ENCODE measurements at regions not wholly inside any gene's neighbourhood (a gene's known extent, or its start where the extent isn't known, plus 50 kb on each side); places are given as distances from the start of the nearest gene placed in this dataset.

DNA sequence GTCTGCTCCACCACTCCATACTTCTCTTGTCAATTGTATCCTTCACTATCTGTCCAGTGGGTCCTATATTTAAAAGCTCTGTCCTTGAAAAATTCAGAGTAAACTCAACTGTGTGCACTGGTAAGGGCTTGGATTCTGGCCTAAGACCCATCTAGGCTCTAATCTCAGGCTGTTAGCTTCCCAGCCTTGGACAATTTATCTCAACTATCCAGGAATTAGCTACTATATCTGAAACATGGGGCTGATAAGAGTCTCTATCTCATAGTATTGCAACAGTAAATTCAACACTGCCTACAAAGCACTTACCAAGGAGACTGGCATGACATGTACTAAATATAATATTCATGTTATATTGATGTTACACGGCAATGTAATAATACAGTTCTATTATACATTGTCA, 303.4 kb downstream of the XPNPEP1 start:
- no peak for TF ChIP-seq TAF1 (conservative IDR thresholded peaks at IDR 0.05)
- TF ChIP-seq, protein P1, sequence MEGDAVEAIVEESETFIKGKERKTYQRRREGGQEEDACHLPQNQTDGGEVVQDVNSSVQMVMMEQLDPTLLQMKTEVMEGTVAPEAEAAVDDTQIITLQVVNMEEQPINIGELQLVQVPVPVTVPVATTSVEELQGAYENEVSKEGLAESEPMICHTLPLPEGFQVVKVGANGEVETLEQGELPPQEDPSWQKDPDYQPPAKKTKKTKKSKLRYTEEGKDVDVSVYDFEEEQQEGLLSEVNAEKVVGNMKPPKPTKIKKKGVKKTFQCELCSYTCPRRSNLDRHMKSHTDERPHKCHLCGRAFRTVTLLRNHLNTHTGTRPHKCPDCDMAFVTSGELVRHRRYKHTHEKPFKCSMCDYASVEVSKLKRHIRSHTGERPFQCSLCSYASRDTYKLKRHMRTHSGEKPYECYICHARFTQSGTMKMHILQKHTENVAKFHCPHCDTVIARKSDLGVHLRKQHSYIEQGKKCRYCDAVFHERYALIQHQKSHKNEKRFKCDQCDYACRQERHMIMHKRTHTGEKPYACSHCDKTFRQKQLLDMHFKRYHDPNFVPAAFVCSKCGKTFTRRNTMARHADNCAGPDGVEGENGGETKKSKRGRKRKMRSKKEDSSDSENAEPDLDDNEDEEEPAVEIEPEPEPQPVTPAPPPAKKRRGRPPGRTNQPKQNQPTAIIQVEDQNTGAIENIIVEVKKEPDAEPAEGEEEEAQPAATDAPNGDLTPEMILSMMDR (IDR thresholded peaks at IDR 0.05; ENCODE audit: low read depth, low read length, missing input control): no peak
- no peak for TF ChIP-seq YY1 (IDR thresholded peaks at IDR 0.05)
- no peak for TF ChIP-seq FOXA1 (IDR thresholded peaks at IDR 0.05)
- TF ChIP-seq, protein P2, sequence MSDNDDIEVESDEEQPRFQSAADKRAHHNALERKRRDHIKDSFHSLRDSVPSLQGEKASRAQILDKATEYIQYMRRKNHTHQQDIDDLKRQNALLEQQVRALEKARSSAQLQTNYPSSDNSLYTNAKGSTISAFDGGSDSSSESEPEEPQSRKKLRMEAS (IDR thresholded peaks at IDR 0.05): no peak
- TF ChIP-seq GABPA (IDR thresholded peaks at IDR 0.05 in 1 of 2, conservative IDR thresholded peaks at IDR 0.05 in 1 of 2): no peak
- TF ChIP-seq, protein P3, sequence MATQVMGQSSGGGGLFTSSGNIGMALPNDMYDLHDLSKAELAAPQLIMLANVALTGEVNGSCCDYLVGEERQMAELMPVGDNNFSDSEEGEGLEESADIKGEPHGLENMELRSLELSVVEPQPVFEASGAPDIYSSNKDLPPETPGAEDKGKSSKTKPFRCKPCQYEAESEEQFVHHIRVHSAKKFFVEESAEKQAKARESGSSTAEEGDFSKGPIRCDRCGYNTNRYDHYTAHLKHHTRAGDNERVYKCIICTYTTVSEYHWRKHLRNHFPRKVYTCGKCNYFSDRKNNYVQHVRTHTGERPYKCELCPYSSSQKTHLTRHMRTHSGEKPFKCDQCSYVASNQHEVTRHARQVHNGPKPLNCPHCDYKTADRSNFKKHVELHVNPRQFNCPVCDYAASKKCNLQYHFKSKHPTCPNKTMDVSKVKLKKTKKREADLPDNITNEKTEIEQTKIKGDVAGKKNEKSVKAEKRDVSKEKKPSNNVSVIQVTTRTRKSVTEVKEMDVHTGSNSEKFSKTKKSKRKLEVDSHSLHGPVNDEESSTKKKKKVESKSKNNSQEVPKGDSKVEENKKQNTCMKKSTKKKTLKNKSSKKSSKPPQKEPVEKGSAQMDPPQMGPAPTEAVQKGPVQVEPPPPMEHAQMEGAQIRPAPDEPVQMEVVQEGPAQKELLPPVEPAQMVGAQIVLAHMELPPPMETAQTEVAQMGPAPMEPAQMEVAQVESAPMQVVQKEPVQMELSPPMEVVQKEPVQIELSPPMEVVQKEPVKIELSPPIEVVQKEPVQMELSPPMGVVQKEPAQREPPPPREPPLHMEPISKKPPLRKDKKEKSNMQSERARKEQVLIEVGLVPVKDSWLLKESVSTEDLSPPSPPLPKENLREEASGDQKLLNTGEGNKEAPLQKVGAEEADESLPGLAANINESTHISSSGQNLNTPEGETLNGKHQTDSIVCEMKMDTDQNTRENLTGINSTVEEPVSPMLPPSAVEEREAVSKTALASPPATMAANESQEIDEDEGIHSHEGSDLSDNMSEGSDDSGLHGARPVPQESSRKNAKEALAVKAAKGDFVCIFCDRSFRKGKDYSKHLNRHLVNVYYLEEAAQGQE (IDR thresholded peaks at IDR 0.05): no peak
- TF ChIP-seq, protein P4, sequence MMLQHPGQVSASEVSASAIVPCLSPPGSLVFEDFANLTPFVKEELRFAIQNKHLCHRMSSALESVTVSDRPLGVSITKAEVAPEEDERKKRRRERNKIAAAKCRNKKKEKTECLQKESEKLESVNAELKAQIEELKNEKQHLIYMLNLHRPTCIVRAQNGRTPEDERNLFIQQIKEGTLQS (IDR thresholded peaks at IDR 0.05): no peak
- no peak for TF ChIP-seq RAD21 (IDR thresholded peaks at IDR 0.05)

Data from liver (tissue), 3 donors.